Occipital lobe (tissue), 1 donor: ENCODE measurements at regions not wholly inside any gene's neighbourhood (a gene's known extent, or its start where the extent isn't known, plus 50 kb on each side); places are given as distances from the start of the nearest gene placed in this dataset.

Experiments
- DNase-seq: peaks from one replicate; lab custom pipeline; 2025; lab: John Stamatoyannopoulos, UW

GRCh38 chr1:30515755-30516484 is 207.5 kb downstream of the MATN1 start:
- no peak for DNase-seq

- DNase-seq: no peak
Measured at GRCh38 chr1:30514945-30515344, 208.4 kb downstream of the MATN1 start.

GRCh38 chr1:30514137-30514654 is 209.2 kb downstream of the MATN1 start:
- DNase-seq: no peak

- DNase-seq: no peak
Measured at GRCh38 chr1:30513396-30514136, 209.8 kb downstream of the MATN1 start.

DNA sequence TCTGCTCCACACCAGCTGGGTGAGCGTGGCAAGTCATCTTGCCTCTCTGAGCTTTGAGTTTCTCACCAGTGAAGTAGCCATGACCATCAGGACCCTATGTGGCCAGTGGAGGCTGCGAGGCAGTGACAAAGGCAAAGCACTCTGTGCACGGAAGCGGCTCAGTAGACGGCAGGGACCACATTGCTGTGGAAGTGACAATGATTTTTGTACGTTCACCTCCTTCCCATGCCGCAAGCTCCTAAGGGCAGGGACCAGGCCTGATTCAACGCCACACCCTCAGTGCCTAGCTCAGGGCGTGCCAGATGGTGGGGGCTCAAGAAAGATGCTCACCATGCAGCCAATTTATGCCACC is 210.5 kb downstream of the MATN1 start:
- no peak for DNase-seq

DNA sequence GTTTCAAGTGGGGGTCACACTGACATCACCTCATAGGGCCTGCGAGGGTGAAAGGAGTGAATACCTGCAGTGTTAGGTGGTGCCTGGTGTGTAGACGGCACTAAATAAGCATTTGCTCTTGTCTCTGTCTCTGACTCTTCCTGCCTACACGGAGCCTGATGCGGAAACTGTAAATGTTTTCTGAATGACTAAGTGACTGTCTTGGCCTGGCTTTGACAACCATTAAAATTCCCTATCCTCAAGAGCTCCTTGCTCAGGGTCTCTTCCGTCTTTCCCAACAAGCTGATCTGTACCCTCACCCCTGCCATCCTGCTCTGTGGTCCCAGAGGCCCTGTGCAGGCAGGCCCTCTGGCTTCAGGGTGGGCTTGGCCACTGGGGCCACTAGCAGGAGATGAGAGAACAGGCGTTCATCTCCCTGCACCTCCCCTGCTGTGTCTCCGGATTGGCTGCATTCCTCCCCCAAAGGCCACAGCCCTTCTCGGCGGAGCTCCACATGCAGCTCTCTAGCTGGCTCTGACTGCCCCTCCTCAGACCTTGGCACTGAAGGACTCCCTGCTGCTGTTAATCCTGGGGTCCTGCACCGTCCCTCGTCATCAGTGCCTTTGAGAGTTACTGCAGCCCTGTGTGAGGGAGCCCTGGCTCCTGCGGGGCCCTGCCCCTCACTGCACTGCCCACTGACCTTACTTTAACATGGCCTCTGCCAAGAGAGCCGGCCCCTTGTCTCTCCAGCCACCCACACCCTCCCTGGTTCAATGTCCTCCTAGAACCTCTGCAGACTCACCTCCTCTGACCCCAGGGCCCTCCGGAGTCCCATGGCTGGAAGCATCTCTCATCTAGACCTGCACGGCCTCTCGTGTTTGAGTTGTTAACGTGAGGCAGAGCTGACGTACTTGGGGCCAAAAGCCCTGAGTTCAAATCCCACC is 211.1 kb downstream of the MATN1 start:
- DNase-seq: no peak

DNA sequence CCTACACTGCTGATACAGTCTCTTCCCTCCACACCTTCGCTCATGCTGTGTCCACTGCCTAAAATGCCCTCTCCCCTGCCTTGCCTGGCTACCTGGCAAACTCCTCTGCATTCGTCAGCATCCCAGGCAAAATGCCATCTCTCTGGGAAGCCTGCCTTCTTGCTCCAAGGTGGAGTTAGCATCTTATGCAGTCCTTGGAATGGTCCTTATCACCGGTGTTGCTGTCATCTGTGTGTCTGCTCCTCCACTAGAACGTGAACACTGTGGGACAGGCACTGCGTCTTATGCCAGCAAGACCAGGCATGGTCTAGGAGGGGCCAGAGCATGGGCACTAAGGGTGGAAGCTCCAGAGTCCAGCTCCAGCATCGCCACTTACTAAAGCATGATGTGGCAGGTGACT is 211.8 kb downstream of the MATN1 start:
- DNase-seq: no peak

- DNase-seq: no peak
Measured at GRCh38 chr1:30511106-30511505, 212.3 kb downstream of the MATN1 start.

DNA sequence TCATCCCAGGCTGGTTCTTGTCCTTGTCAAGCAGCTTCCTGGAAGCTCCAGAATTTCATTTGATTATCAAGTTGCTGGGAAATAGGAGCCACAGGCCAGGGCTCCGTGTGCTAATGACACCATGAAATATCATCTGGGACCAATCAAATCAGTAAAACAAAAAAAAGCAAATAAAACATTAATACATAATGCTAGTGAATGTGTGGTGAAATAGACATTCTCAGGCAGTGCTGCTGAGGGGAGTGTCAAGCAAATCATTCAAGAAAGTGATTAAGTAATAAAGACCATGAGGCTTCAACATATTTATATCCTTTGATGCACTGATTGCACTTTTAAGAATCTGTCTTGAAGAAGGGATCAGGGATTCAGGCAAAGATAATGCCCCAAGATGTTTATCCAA is 213.7 kb downstream of the MATN1 start:
- DNase-seq: no peak

GRCh38 chr1:30508611-30509010 is 214.8 kb downstream of the MATN1 start:
- no peak for DNase-seq

- DNase-seq: no peak
Measured at GRCh38 chr1:30508175-30508448, 215.3 kb downstream of the MATN1 start.

DNA sequence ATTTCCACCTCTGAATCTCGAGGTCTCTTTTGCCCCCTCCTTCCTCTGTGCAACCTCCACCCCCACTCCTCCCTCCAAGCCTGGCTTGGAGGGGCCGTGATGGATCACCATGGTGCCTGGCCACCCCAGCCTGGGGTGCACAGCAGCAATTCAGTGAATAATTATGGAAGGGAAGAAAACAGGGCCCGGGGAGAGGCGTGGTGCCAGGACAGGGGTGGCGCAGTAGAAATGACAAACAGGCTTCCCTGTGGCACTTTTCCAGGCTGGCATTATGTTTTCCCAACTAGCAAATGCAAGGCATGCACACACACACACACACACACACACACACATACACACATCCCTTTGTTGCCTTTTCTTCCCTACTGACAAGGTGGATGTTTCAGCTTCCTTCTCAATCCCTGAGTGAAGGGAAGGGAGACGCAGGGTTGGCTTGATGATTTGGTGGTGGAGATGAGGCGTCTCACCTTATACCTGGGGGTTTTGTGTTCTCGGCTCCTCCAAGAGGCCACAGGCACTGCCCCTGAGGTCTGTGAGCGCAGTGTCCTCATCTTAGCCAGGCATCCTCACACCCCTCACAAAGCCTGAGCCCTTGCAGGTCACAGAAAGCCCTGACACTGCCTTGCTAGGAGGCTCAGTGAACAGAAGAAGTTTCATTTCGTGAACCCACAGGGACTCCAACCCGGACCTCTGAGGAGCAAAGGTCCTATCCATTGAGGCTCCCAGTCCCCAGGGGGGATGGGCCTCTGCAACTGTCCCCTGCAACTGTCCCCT is 215.8 kb downstream of the MATN1 start:
- DNase-seq: no peak

DNA sequence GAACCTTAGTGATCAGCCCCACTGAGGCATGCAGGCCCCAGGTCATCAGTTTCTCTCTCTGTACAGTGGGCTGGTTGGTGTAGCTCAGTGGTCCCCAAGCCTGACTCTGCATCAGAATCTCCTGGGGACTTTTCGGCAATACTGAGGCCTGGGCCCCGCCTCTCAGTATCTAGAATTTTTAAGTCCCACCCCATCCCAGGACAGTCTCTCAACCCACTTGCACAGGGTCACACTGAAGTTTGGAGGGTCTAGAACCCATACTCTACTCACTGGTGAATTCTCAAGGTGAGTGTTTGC is 216.4 kb downstream of the MATN1 start:
- DNase-seq: no peak

DNA sequence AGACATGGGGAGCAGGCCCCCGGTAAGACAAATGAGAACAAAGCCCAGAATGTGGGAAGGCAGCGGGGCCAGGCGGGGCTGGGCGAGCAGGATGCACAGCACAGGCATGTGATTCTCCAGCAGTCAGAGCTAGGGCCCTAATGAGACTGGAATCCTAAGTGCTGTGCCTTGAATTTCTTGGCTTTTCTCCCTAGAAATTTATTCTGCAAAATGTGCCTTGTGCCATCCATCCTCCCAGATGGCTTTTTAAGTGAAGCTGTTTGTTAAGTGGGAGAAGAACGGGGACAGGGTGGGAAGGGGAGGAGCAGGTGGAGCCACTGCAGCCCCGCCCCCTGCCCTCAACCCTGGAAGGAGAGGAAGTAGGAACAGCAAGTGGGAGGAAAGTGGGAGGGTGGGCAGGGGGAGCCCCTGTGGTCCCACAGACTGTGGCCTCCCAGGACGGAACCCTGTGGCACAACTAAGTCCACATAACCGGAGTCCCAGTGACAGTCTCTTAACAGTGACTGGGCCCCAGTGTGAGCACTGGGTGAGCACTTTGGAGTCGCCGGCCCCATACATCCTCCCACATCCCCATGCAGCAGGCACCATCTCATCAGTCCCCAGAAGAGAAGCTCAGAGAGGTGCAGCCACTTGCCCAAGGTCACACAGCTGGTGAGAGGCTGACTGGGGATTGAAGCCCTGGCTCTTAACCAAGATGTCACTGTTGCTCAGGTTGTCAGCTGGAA is 216.9 kb downstream of the MATN1 start:
- DNase-seq: no peak

DNA sequence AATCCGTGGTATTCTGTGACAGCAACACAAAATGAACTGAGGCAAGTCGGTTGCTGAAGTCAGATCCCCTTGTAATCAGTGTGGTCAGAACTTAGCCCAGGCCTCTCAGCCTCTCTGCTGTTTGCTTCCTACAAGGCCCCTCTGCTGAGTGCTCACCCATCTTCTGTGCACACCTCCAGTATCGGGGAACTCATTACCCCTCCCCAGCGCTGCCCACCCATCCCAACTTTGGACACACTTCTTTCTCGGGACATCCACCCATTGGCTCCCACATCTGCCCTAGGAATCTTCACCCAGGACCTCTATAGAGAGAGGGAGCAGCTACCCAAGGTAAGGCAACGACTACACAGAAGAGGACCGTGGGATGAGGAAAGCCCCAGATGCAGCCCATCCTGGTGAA is 217.5 kb downstream of the MATN1 start:
- DNase-seq: no peak

DNA sequence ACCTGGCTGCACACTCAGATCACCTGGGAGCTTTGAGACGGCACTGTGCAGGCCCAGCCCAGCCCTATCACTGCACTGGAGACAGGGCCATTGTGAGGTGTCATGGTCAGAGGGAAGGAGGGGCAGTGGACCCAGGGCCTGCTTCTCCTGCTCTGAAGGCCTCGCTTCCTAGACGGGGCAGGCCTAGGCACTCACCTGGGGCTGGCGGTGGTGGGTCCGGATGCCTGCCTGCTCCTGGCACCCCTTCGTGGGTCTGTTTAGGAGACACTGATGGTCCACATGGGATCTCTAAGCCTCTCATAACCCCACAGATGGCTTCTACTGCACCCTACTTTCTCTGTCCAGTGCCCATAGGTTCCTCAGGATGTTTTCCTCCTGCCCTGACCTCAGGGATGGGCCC is 230.9 kb downstream of the MATN1 start:
- no peak for DNase-seq

GRCh38 chr1:30491831-30492230 is 231.6 kb downstream of the MATN1 start:
- DNase-seq: no peak

- DNase-seq: no peak
Measured at GRCh38 chr1:30490554-30491053, 232.8 kb downstream of the MATN1 start.

DNA sequence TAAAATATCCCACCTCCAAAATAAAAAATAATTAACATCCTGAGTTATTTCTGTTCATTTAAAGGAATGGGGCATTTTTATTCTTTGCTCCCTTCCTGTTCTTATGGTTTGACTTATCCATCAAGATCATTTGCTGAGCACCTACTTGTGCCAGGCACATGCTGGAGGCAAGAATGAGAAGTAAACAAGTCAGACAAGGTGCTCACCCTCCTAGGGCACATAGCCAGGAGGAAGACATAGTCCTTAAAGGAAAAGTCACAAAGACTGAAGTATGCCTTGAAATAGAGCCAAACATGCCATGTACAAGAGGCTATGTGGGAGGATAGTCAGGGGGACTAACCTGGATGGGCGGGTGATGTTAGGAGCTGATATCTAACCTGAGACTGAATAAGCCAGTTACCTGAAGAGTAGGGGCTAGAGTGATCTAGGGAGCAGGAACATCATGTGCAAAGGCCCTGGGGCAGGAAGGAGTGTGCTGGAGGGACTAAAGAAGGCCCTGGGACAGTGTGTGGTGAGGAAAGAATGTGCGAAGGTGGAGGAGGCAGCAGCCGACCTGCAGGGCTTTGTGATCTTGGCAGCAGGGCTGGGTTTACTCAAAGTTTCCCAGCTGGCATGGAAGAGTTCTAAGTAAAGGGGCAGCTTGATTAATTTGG is 233.5 kb downstream of the MATN1 start:
- DNase-seq: no peak

- DNase-seq: no peak
Measured at GRCh38 chr1:30488324-30488913, 235.0 kb downstream of the MATN1 start.
